Left lung (tissue), 4 donors: ENCODE measurements at regions not wholly inside any gene's neighbourhood (a gene's known extent, or its start where the extent isn't known, plus 50 kb on each side); places are given as distances from the start of the nearest gene placed in this dataset.
"Not testable (repeated sequence)": the region's sequence is repeated elsewhere in the genome, so short reads cannot be mapped to it uniquely, and the experiment has no call there.

Experiments
- ATAC-seq: fragments of 200-7000 bp; cut with Tn5 transposase; one replicate; pipeline ENCODE4 v1.9.1; 2020; ENCODE audit warnings: moderate library complexity
- DNase-seq, 4 donors: peaks; one replicate each; pipeline ENCODE4 v3.0.0-alpha.2; 2013 to 2020
- H3K27ac ChIP-seq, 2 donors: fragments of 200-600 bp; sonication (generic) in 1 of 2; one replicate each; pipeline versions ENCODE4 v1.5.0 to v1.8.0; 2020 to 2021
- H3K27me3 ChIP-seq, 2 donors: fragments of 200-600 bp; sonication (generic) in 1 of 2; one replicate each; pipeline versions ENCODE4 v1.5.0 to v1.8.0; 2020 to 2021
- H3K36me3 ChIP-seq, 2 donors: fragments of 200-600 bp; sonication (generic) in 1 of 2; one replicate each; pipeline versions ENCODE4 v1.5.0 to v1.8.0; 2020 to 2021
- H3K4me1 ChIP-seq, 2 donors: fragments of 200-600 bp; one replicate each; pipeline ENCODE4 v1.8.0; 2021
- H3K4me3 ChIP-seq, 2 donors: fragments of 200-600 bp; sonication (generic) in 1 of 2; one replicate each; pipeline versions ENCODE4 v1.5.0 to v1.8.0; 2020 to 2021; ENCODE audit warnings: mild to moderate bottlenecking in 1 of 2
- H3K9me3 ChIP-seq, 2 donors: fragments of 200-600 bp; sonication (generic) in 1 of 2; one replicate each; pipeline versions ENCODE4 v1.5.0 to v1.8.0; 2020 to 2021
- intact Hi-C, 2 donors: fragments of 100-400 bp; cut with DNase I; formaldehyde crosslinking; loops; one replicate each; pipeline versions ENCODE4 v1.11.2 to v1.14.2; 2022
- TF ChIP-seq, protein P1 (sequence below), 2 donors: fragments of 200-600 bp; sonication (generic) in 1 of 2; IDR thresholded peaks; one replicate each; pipeline versions ENCODE4 v1.5.0 to v1.8.0; 2021; ENCODE audit warnings: antibody characterized with exemption in 2 of 2
- donor health status: DM: no; HTN: yes; CAD: no.
- donor health status: DM: no; HTN: no; CAD: no.

DNA sequence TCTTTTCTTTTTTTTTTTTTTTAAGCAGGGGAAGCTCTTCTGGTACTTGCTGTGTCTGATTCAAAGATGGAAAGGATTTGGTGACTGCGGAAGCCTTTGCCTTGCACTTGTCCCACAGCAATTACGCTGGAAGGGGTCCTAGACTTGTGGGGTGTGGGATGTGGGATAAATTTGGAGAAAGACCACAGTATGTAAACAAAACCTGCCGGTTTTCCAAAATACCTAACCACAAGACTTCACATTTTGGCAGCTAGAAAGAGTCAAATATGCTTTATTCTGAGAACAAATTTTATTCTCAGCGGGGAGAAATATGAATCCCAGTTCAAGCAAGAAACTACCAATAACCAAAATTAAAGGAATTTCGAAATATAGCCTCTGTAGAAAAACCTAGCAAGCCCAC lies 176.5 kb downstream of the SPRY2 start:
- ATAC-seq = no peak
- Histone ChIP-seq H3K36me3 (no peaks in the 10 kb centered on the region), H3K4me3 (no peak overlapping the region), H3K4me1 (peaks cover 0 to 17% of the 10 kb centered on the region in 2 donors), H3K27me3 (no peaks in the 10 kb centered on the region), H3K9me3 (no peaks in the 10 kb centered on the region), H3K27ac (no peak overlapping the region)
- TF ChIP-seq, protein P1, sequence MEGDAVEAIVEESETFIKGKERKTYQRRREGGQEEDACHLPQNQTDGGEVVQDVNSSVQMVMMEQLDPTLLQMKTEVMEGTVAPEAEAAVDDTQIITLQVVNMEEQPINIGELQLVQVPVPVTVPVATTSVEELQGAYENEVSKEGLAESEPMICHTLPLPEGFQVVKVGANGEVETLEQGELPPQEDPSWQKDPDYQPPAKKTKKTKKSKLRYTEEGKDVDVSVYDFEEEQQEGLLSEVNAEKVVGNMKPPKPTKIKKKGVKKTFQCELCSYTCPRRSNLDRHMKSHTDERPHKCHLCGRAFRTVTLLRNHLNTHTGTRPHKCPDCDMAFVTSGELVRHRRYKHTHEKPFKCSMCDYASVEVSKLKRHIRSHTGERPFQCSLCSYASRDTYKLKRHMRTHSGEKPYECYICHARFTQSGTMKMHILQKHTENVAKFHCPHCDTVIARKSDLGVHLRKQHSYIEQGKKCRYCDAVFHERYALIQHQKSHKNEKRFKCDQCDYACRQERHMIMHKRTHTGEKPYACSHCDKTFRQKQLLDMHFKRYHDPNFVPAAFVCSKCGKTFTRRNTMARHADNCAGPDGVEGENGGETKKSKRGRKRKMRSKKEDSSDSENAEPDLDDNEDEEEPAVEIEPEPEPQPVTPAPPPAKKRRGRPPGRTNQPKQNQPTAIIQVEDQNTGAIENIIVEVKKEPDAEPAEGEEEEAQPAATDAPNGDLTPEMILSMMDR (IDR thresholded peaks at IDR 0.05) = no peak
- no peak for DNase-seq
- intact Hi-C loops = no loop called here

DNA sequence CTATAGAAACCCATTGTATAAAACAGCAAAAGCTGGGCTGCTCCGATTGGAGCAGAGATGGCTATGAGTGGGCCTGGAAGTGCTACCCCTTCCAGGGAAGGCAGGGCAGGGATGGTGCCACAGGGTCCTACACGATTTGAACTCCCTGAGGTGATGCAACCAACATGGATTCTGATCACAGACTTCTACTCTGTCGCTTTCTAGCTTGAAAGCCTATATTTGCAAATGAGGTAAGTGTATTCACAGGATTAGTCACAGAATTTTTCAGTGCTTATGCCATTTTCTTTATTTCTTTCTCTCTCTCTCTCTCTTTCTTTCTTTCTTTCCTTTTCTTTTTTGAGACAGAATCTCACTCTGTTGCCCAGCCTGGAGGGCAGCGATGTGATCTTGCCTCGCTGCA lies 179.0 kb downstream of the SPRY2 start:
- no peak for DNase-seq
- Histone ChIP-seq H3K4me3 (no peak overlapping the region), H3K27ac (no peak overlapping the region), H3K27me3 (no peaks in the 10 kb centered on the region), H3K36me3 (no peaks in the 10 kb centered on the region), H3K4me1 (no peaks in the 10 kb centered on the region), H3K9me3 (no peaks in the 10 kb centered on the region)
- TF ChIP-seq, protein P1 (IDR thresholded peaks at IDR 0.05) = no peak
- no peak for ATAC-seq
- intact Hi-C loops = no loop called here

DNA sequence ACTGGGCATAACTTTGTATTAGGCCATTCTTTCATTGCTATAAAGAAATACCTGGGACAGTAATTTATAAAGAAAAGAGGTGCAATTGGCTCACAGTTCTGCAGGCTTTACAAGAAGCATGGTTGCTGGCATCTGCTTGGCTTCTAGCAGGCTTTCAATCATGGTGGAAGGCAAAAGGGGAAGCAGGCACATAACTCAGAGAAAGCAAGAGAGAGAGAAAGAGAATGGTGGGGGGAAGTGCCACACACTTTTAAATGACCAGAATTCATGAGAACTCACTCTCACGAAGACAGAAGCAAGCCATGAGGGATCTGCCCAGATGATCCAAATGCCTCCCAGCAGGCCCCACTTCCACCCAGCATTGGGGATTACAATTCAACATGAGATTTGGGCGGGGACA lies 179.7 kb downstream of the SPRY2 start:
- DNase-seq (no peak), ATAC-seq (no peak)
- H3K27me3 ChIP-seq = no peaks in the 10 kb centered on the region
- intact Hi-C loops = no loop called here
- no peaks in the 10 kb centered on the region for H3K9me3 ChIP-seq
- no peak overlapping the region for H3K4me3 ChIP-seq
- no peaks in the 10 kb centered on the region for H3K36me3 ChIP-seq
- TF ChIP-seq, protein P1 (IDR thresholded peaks at IDR 0.05) = no peak
- no peak overlapping the region for H3K27ac ChIP-seq
- H3K4me1 ChIP-seq = no peaks in the 10 kb centered on the region

DNA sequence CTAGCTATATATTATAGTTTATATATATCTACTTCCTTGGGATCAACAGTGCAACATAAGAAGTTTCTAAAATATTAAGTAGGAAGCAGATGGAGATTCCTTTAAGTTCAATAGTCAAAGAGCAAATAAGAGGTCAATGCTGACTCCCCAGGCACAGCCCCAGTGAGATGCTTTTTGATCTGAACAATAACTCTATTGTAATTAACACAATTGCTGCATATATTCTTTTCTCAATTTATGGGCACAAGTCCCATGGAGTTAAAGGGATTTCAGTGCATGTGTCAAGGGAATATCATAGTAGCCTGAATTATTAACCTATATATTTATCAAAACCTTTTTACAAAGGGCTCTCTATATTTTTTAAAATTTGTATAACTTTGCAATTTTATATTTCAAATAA lies 180.8 kb downstream of the SPRY2 start:
- TF ChIP-seq, protein P1 (IDR thresholded peaks at IDR 0.05) = no peak
- Histone ChIP-seq H3K27me3 (no peaks in the 10 kb centered on the region), H3K27ac (no peak overlapping the region), H3K9me3 (no peaks in the 10 kb centered on the region), H3K36me3 (no peaks in the 10 kb centered on the region), H3K4me1 (no peaks in the 10 kb centered on the region), H3K4me3 (no peak overlapping the region)
- ATAC-seq = no peak
- intact Hi-C loops = no loop called here
- DNase-seq = no peak

DNA sequence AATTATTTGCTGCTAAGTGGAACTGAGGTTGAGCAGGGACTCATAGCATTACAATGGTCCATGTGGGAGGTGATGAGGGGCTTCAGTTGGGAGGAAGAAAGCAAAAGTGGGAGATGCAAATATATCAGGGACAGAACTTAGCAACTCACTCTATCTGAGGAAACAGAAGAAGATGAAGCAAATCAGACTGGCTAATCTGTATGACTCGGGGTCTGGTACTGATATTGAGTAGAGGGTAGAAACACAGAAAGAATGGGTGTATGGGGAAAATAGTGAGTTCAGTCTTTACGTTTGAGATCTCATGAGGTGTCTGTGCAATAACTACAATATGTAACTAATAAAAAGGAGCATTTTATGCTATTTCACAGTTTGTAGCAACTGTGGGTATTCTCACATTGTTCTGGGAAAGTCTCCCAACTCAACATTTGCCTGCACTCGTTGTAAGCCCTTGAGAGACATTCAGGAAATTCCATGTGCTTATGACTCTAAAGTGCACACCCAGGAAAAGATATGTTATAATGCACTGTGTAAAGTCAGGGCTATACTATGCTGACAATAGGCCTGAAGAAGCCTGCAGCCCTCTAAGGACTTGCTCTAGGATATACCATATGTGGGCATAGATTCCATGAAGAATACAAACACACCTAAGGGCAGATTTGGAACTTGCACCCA lies 183.5 kb downstream of the SPRY2 start:
- peak; percentile 99 for ATAC-seq
- no peak overlapping the region for H3K27ac ChIP-seq

DNA sequence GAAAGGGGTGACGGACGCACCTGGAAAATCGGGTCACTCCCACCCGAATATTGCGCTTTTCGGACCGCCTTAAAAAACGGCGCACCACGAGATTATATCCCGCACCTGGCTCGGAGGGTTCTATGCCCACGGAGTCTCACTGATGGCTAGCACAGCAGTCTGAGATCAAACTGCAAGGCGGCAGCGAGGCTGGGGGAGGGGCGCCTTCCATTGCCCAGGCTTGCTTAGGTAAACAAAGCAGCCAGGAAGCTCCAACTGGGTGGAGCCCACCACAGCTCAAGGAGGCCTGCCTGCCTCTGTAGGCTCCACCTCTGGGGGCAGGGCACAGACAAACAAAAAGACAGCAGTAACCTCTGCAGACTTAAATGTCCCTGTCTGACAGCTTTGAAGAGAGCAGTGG lies 188.8 kb downstream of the SPRY2 start:
- H3K9me3 ChIP-seq, H3K4me3 ChIP-seq, H3K27ac ChIP-seq, intact Hi-C loops, H3K4me1 ChIP-seq, DNase-seq, ATAC-seq, H3K27me3 ChIP-seq, H3K36me3 ChIP-seq: not testable (repeated sequence)

More for the DNA sequence above, 183.5 kb downstream of the SPRY2 start:
- Histone ChIP-seq H3K27me3 (no peaks in the 10 kb centered on the region), H3K4me3 (no peak overlapping the region), H3K4me1 (no peaks in the 10 kb centered on the region), H3K9me3 (no peaks in the 10 kb centered on the region), H3K36me3 (no peaks in the 10 kb centered on the region)
- TF ChIP-seq, protein P1 (IDR thresholded peaks at IDR 0.05) = no peak
- no peak for DNase-seq
- intact Hi-C loops = no loop called here
